ENCODE measurements at regions not wholly inside any gene's neighbourhood (a gene's known extent, or its start where the extent isn't known, plus 50 kb on each side); places are given as distances from the start of the nearest gene placed in this dataset.

GRCh38 chrX:124791492-124792095 is 445.2 kb downstream of the SH2D1A start:
- H3K36me3 ChIP-seq = no peaks in the 10 kb centered on the region
- no peak for ATAC-seq
- intact Hi-C loops (cut with DNase I) = no loop called here
- no peaks in the 10 kb centered on the region for H3K4me1 ChIP-seq
- H3K27me3 ChIP-seq = no peaks in the 10 kb centered on the region
- TF ChIP-seq CTCF (IDR thresholded peaks at IDR 0.05) = no peak
- TF ChIP-seq POLR2A (IDR thresholded peaks at IDR 0.05) = no peak
- H3K4me3 ChIP-seq = no peak overlapping the region
- 49 to 70% (median 58%) methylated on average over 4 of the region's 4 CpGs for WGBS, 4 donors
- no peaks in the 10 kb centered on the region for H3K9me3 ChIP-seq
- H3K27ac ChIP-seq = no peak overlapping the region
- DNase-seq = no peak

- Histone ChIP-seq H3K4me1 (no peaks in the 10 kb centered on the region), H3K4me3 (no peak overlapping the region), H3K9me3 (peaks cover 0 to 20% (median 3%) of the 10 kb centered on the region in 12 donors), H3K27ac (no peak overlapping the region), H3K36me3 (no peaks in the 10 kb centered on the region), H3K27me3 (no peaks in the 10 kb centered on the region)
- WGBS, 4 donors = 40 to 73% (median 53%) methylated on average over 3 of the region's 3 CpGs
- ATAC-seq (no peak), DNase-seq (no peak)
- intact Hi-C loops (cut with DNase I) = no loop called here
- TF ChIP-seq CTCF (IDR thresholded peaks at IDR 0.05) (no peak), POLR2A (IDR thresholded peaks at IDR 0.05) (no peak)
Measured at GRCh38 chrX:124796989-124797388, 450.6 kb downstream of the SH2D1A start.

- H3K27ac ChIP-seq = no peak overlapping the region
- H3K9me3 ChIP-seq = peaks cover 0 to 9% (median 0%) of the 10 kb centered on the region in 12 donors
- ATAC-seq (no peak), DNase-seq (no peak)
- TF ChIP-seq CTCF (IDR thresholded peaks at IDR 0.05) (no peak), POLR2A (IDR thresholded peaks at IDR 0.05) (no peak)
- H3K4me1 ChIP-seq = no peaks in the 10 kb centered on the region
- no peaks in the 10 kb centered on the region for H3K27me3 ChIP-seq
- 53 to 70% (median 61%) methylated on average over 2 of the region's 2 CpGs for WGBS, 4 donors
- no peaks in the 10 kb centered on the region for H3K36me3 ChIP-seq
- intact Hi-C loops (cut with DNase I) = no loop called here
- no peak overlapping the region for H3K4me3 ChIP-seq
Measured at GRCh38 chrX:124804962-124805361, 458.6 kb downstream of the SH2D1A start.

GRCh38 chrX:124805486-124805885 is 459.1 kb downstream of the SH2D1A start:
- no peaks in the 10 kb centered on the region for H3K27me3 ChIP-seq
- H3K9me3 ChIP-seq = peaks cover 0 to 8% (median 0%) of the 10 kb centered on the region in 12 donors
- ATAC-seq = no peak
- intact Hi-C loops (cut with DNase I) = no loop called here
- H3K27ac ChIP-seq = no peak overlapping the region
- 68 to 84% (median 78%) methylated on average over 4 of the region's 4 CpGs for WGBS, 4 donors
- no peak for DNase-seq
- H3K4me3 ChIP-seq = no peak overlapping the region
- TF ChIP-seq CTCF (IDR thresholded peaks at IDR 0.05) = no peak
- TF ChIP-seq POLR2A (IDR thresholded peaks at IDR 0.05) = no peak
- H3K4me1 ChIP-seq = no peaks in the 10 kb centered on the region
- no peaks in the 10 kb centered on the region for H3K36me3 ChIP-seq

Data from heart left ventricle (tissue), 16 donors.